Osteoblast (primary cell): ENCODE measurements at regions not wholly inside any gene's neighbourhood (a gene's known extent, or its start where the extent isn't known, plus 50 kb on each side); places are given as distances from the start of the nearest gene placed in this dataset.

Experiments
- DNase-seq: peaks from one replicate; pipeline ENCODE4 v3.0.0; 2011; ENCODE audit warnings: low spot score, mixed read lengths; ENCODE audit not compliant: insufficient read length; ENCODE audit errors: missing footprints
- H2AFZ ChIP-seq: 2 replicates; pipeline ENCODE4 v1.6.0; 2011; ENCODE audit warnings: mild to moderate bottlenecking, low read length
- H3K27ac ChIP-seq: 2 replicates; pipeline ENCODE4 v1.5.1; 2011; ENCODE audit warnings: mild to moderate bottlenecking, low read depth, low read length, moderate library complexity
- H3K27me3 ChIP-seq: 2 replicates; pipeline ENCODE4 v1.6.0; 2012; ENCODE audit warnings: mild to moderate bottlenecking, control low read depth, inconsistent platforms, low read length, moderate library complexity; ENCODE audit not compliant: insufficient read depth
- H3K36me3 ChIP-seq: 2 replicates; pipeline ENCODE4 v1.5.1; 2011; ENCODE audit warnings: mild to moderate bottlenecking, low read length, control low read depth, moderate library complexity; ENCODE audit not compliant: insufficient read depth
- H3K4me1 ChIP-seq: 2 replicates; pipeline ENCODE4 v1.5.1; 2011; ENCODE audit warnings: mild to moderate bottlenecking, low read length, control low read depth, moderate library complexity; ENCODE audit not compliant: insufficient read depth
- H3K4me2 ChIP-seq: 2 replicates; pipeline ENCODE4 v1.6.0; 2011; ENCODE audit warnings: mild to moderate bottlenecking, low read length; ENCODE audit not compliant: insufficient read depth
- H3K4me3 ChIP-seq: fragments of 200-600 bp; sonication (generic); 3 replicates; pipeline ENCODE4 v1.5.1; 2012; ENCODE audit warnings: mild to moderate bottlenecking, low read length, inconsistent platforms; ENCODE audit not compliant: insufficient read depth
- H3K79me2 ChIP-seq: 2 replicates; pipeline ENCODE4 v1.6.0; 2012; ENCODE audit warnings: mild to moderate bottlenecking, low read length, control low read depth, inconsistent platforms; ENCODE audit not compliant: insufficient read depth
- H3K9me3 ChIP-seq: 2 replicates; pipeline ENCODE4 v1.5.1; 2011; ENCODE audit warnings: low read depth, low read length, control low read depth
- H4K20me1 ChIP-seq: 2 replicates; pipeline ENCODE4 v1.6.0; 2012; ENCODE audit warnings: mild to moderate bottlenecking, low read length, control low read depth; ENCODE audit not compliant: insufficient read depth
- TF ChIP-seq, protein P1 (sequence below): IDR thresholded peaks from 2 replicates; pipeline ENCODE4 v1.5.1; 2011; ENCODE audit warnings: mild to moderate bottlenecking, low read depth, low read length, moderate library complexity; ENCODE audit errors: extremely low read depth

- Histone ChIP-seq H3K4me1 (no peaks in the 10 kb centered on the region), H3K27me3 (no peaks in the 10 kb centered on the region), H3K4me3 (no peak overlapping the region), H4K20me1 (no peaks in the 10 kb centered on the region), H3K27ac (no peak overlapping the region), H3K79me2 (no peaks in the 10 kb centered on the region), H3K4me2 (no peak overlapping the region), H2AFZ (no peak overlapping the region), H3K9me3 (no peaks in the 10 kb centered on the region), H3K36me3 (no peaks in the 10 kb centered on the region)
- DNase-seq = no peak
- TF ChIP-seq, protein P1, sequence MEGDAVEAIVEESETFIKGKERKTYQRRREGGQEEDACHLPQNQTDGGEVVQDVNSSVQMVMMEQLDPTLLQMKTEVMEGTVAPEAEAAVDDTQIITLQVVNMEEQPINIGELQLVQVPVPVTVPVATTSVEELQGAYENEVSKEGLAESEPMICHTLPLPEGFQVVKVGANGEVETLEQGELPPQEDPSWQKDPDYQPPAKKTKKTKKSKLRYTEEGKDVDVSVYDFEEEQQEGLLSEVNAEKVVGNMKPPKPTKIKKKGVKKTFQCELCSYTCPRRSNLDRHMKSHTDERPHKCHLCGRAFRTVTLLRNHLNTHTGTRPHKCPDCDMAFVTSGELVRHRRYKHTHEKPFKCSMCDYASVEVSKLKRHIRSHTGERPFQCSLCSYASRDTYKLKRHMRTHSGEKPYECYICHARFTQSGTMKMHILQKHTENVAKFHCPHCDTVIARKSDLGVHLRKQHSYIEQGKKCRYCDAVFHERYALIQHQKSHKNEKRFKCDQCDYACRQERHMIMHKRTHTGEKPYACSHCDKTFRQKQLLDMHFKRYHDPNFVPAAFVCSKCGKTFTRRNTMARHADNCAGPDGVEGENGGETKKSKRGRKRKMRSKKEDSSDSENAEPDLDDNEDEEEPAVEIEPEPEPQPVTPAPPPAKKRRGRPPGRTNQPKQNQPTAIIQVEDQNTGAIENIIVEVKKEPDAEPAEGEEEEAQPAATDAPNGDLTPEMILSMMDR = no peak
Observed at GRCh38 chrX:139194571-139195280, 335.8 kb upstream of the F9 start.

DNA sequence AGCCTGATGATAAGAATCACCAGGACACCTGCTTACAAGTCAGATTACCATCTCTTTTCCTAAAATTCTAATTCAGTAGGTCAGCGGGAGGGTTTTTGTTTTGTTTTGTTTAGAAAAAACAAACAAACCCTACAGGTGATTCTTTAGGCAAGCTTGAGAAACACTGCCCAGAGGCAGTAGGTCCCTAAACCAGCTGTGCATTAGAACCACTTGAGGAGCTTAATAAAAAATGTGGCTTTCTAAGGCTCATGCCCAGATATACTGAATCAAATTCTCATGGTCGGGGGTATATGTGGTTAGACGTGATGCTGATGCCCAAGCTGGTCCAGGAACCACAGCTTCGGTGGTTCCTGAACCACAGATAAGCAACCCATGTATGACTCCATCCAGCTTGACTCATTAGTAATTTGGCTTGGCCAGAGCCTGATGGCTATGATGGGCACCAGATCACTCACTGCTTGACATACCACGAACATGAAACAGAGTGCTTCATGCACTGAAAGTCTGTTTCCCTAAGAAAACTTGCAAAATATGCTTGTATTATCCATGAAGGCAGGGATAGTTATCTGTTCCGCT is 338.1 kb upstream of the F9 start:
- no peak for DNase-seq
- TF ChIP-seq, protein P1 = no peak
- H4K20me1 ChIP-seq = no peaks in the 10 kb centered on the region
- H3K4me1 ChIP-seq = no peaks in the 10 kb centered on the region
- no peak overlapping the region for H3K4me2 ChIP-seq
- H3K9me3 ChIP-seq = no peaks in the 10 kb centered on the region
- no peak overlapping the region for H2AFZ ChIP-seq
- H3K36me3 ChIP-seq = no peaks in the 10 kb centered on the region
- no peaks in the 10 kb centered on the region for H3K79me2 ChIP-seq
- H3K27me3 ChIP-seq = no peaks in the 10 kb centered on the region
- H3K27ac ChIP-seq = no peak overlapping the region
- H3K4me3 ChIP-seq = no peak overlapping the region

- DNase-seq = no peak
- no peaks in the 10 kb centered on the region for H3K9me3 ChIP-seq
- no peaks in the 10 kb centered on the region for H3K36me3 ChIP-seq
- H2AFZ ChIP-seq = no peak overlapping the region
- no peaks in the 10 kb centered on the region for H4K20me1 ChIP-seq
- H3K4me1 ChIP-seq = no peaks in the 10 kb centered on the region
- TF ChIP-seq, protein P1 = no peak
- H3K79me2 ChIP-seq = no peaks in the 10 kb centered on the region
- no peak overlapping the region for H3K4me3 ChIP-seq
- H3K27me3 ChIP-seq = no peaks in the 10 kb centered on the region
- no peak overlapping the region for H3K27ac ChIP-seq
- no peak overlapping the region for H3K4me2 ChIP-seq
Observed at GRCh38 chrX:139191746-139192385, 338.7 kb upstream of the F9 start.

DNA sequence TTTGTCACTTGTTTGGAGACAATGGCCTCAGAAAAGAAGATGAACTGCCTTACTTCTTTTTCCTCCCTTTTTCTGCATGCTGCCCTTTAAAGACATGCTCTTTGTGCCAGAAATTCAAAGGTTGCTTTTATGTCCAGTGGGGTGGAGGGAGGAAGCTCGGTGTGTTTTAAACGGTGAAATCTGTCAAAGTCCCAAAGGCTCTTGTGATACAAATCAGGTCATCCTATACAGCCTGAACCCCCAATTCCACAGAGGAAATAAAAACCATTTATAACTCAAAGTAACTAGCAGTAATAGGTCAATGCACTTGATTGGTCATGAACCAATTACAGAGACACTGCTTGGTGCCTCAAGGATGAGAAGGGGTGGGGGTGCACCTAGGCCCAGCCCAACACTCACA is 339.3 kb upstream of the F9 start:
- Histone ChIP-seq H4K20me1 (no peaks in the 10 kb centered on the region), H3K27me3 (no peaks in the 10 kb centered on the region), H3K27ac (no peak overlapping the region), H3K9me3 (no peaks in the 10 kb centered on the region), H2AFZ (no peak overlapping the region), H3K4me2 (no peak overlapping the region), H3K4me1 (no peaks in the 10 kb centered on the region), H3K79me2 (no peaks in the 10 kb centered on the region), H3K36me3 (no peaks in the 10 kb centered on the region), H3K4me3 (no peak overlapping the region)
- TF ChIP-seq, protein P1 = no peak
- DNase-seq = no peak
